ENCODE measurements at regions not wholly inside any gene's neighbourhood (a gene's known extent, or its start where the extent isn't known, plus 50 kb on each side); places are given as distances from the start of the nearest gene placed in this dataset.

DNA sequence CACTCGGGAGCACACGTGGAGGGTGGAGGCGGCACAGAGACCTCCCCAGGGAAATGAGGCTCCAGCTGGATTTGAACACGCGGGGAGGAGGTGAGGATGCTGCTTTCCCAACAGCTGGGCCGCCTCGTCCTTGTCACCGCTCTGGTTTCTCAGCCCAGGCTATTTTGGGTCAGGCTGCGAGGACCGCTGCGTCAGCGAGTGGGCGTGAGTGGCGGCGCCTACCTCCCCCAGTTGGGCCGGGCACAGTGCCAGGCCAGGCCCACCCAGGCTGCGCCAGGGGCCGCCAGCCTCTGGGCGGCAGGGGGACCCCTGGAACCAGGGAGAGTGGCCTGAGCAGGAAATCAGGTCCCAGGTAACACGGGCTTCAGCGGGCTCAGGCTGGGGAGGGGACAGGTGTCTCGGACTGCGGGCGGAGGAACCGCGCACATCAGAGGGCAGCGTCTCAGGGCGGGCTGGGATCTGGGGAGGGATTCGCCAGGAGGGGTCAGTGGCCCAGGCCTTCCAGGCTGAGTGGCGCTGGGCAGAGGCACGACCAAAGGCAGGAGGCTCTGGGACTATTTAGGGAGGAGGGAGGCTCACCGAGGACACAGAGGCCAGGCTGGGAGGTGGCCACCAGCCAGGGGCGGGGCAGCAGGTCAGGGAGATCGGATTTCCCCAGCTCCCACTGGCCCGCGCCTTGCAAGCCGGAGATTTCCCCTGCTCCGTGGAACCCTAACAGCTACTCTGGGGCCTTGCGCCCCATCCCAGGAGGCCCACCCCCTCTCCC lies 125.2 kb upstream of the RET start:
- H3K4me3 Mint-ChIP-seq, result peak overlapping the region; percentile 40
- no peaks in the 10 kb centered on the region for H3K9me3 Mint-ChIP-seq
- H3K27ac Mint-ChIP-seq, result no peak overlapping the region
- TF ChIP-seq, protein P1, sequence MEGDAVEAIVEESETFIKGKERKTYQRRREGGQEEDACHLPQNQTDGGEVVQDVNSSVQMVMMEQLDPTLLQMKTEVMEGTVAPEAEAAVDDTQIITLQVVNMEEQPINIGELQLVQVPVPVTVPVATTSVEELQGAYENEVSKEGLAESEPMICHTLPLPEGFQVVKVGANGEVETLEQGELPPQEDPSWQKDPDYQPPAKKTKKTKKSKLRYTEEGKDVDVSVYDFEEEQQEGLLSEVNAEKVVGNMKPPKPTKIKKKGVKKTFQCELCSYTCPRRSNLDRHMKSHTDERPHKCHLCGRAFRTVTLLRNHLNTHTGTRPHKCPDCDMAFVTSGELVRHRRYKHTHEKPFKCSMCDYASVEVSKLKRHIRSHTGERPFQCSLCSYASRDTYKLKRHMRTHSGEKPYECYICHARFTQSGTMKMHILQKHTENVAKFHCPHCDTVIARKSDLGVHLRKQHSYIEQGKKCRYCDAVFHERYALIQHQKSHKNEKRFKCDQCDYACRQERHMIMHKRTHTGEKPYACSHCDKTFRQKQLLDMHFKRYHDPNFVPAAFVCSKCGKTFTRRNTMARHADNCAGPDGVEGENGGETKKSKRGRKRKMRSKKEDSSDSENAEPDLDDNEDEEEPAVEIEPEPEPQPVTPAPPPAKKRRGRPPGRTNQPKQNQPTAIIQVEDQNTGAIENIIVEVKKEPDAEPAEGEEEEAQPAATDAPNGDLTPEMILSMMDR (conservative IDR thresholded peaks at IDR 0.05), result no peak
- peak; percentile 66 for DNase-seq (ENCODE audit: extremely low spot score, unreplicated experiment)
- peaks cover 15% of the 10 kb centered on the region for H3K27me3 Mint-ChIP-seq
- no peaks in the 10 kb centered on the region for H3K36me3 Mint-ChIP-seq
- peaks cover 9% of the 10 kb centered on the region for H3K4me1 Mint-ChIP-seq (ENCODE audit: unreplicated experiment)

DNA sequence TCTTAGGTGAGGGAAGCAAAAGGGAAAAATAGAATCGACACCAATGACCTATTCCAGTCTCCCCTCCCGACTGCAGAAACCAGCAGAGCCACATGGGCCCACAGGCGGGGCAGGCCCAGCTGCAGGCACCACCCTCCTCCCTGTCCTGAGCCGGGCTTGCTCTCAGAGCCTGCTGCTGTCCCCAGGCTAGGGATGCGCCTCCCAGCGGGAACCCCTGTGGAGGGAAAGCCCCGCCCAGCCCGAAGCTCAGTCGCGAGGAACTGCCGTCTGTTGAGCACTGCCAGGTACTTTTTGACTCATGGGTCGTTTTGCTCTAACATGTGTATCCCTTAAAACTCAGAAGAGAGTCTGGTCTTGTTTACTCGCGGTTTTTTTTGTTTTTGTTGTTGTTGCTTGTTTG lies 124.5 kb upstream of the RET start:
- TF ChIP-seq, protein P1 (conservative IDR thresholded peaks at IDR 0.05), result no peak
- Mint-ChIP-seq H3K27me3 (peaks cover 15% of the 10 kb centered on the region), H3K36me3 (no peaks in the 10 kb centered on the region), H3K4me3 (peak overlapping the region; percentile 40), H3K9me3 (no peaks in the 10 kb centered on the region), H3K4me1 (ENCODE audit: unreplicated experiment) (peaks cover 9% of the 10 kb centered on the region), H3K27ac (no peak overlapping the region)
- DNase-seq (ENCODE audit: extremely low spot score, unreplicated experiment), result peak; percentile 67

DNA sequence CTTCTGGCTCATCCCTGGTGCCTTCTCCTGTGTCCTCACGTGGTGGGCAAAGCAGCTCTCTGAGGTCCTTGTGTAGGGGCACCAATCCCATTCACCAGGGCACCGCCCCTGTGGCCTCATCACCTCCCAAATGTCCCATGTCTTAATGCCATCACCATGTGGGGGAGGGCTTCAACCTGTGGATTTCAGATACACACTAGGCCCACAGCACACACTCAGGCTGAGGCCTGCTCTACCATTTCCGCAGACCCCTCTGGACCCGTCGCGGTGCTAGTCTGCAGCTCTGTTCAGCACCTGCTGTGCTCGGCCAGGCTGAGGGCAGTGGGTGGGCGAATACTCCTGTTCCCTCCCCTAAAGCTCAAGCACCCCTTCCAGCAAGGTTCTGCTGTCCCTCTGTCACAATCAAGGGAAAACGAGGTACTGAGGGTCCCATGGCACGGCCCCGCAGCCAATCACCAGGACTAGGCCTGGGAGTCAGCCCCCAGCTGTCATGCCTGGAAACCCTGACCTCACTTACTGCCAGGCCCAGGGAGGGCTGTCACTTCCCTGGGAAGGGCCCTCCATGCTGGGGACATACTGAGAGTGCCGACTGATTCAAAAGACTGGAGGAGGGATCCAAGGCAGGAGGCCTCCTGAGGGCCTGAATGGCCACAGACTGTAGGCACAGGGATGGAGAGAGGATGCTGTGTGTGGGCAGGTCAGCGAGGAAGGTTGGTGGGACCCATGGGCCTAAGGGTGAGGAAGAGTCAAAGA lies 123.8 kb upstream of the RET start:
- peak; percentile 49 for DNase-seq (ENCODE audit: extremely low spot score, unreplicated experiment)
- Mint-ChIP-seq H3K9me3 (no peaks in the 10 kb centered on the region), H3K27ac (no peak overlapping the region), H3K4me1 (ENCODE audit: unreplicated experiment) (peaks cover 9% of the 10 kb centered on the region), H3K27me3 (peaks cover 19% of the 10 kb centered on the region), H3K4me3 (peak overlapping the region; percentile 40), H3K36me3 (no peaks in the 10 kb centered on the region)
- TF ChIP-seq, protein P1 (conservative IDR thresholded peaks at IDR 0.05), result no peak

DNA sequence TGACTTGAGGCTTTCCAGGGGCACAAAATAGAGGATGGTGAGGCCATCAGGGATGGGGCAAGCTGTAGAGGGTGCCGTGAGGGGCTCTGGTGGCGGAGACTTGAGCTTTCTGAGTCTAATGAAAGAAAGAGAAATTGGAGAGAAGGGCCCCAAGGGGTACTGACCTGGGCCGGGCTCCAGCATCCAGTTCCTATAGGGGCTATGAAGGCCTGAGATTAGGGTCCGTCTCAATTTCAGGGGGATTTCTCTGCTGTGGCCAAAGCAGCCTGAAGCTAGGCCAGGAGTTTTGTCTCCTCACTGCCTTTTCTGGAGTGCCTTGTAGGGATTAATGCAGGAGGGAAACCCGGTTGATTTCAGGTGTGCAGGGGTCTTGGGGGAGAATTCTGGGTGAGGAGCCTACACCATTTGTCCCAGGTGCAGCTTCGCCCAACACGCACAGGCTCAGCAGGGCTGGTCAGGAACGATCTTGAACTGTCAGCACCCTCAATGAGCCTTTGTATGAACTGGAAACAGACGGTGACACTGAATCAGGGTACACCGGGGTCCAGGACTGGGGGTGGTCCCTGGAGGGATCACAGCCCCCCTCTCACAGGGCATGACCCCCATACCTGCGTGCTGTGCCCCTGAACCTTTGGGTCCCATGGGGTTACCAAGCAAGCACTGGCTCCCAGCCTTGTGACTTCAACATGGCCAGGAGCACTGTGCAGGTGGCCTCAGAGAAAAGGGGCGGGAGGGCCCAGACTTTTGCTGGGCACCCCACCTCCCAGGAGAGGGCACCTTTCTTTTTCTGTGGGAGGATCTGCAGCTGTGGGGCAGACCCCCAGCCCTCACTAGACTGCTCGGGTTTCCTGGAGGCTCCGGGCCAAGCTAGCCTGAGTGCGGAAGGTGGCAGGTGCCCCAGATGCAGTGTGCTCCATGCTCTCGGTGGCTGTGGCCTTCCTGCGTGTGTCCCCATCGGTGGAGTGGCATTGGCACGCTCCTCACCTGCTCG lies 122.9 kb upstream of the RET start:
- Mint-ChIP-seq H3K27me3 (peaks cover 19% of the 10 kb centered on the region), H3K27ac (no peak overlapping the region), H3K4me1 (ENCODE audit: unreplicated experiment) (peaks cover 9% of the 10 kb centered on the region), H3K4me3 (no peak overlapping the region), H3K36me3 (no peaks in the 10 kb centered on the region), H3K9me3 (no peaks in the 10 kb centered on the region)
- TF ChIP-seq, protein P1 (conservative IDR thresholded peaks at IDR 0.05), result no peak
- peak; percentile 67 for DNase-seq (ENCODE audit: extremely low spot score, unreplicated experiment)

DNA sequence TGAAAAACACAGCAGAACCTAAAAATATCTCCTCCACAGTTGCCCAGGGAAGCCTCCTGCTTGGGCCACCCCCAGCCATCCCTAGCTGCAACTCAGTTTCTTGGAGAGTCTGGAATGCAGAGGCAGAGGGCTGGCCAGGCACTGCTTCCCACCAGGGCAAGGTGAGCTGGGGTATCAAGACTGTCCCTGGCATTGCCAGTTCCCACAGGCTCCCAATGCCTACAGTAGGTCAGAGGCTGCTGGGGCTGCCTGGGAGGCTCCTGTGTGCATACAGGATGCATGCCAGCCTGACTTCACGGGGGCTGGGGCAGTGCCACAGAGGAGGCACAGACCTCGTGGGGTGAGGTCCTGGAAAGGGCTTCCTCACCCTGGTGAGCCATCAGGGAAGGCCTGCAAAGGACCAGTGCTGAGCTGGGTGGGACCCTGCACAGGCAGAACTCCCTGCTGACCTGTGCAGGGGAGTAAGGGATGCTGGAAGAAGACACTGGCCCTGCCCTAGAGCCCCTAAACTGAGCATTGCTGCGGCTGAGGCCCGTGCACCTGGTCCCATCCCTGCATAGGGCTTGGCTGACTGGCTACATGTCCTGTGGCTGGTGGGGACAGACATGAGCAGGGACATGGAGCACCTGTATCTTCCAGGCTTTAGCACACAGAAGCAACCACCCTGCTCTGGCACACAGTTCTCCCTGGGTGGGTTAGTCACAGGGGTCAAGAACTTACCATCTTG lies 121.9 kb upstream of the RET start:
- Mint-ChIP-seq H3K27ac (no peak overlapping the region), H3K36me3 (no peaks in the 10 kb centered on the region), H3K9me3 (no peaks in the 10 kb centered on the region), H3K27me3 (peaks cover 19% of the 10 kb centered on the region), H3K4me3 (no peak overlapping the region), H3K4me1 (ENCODE audit: unreplicated experiment) (peaks cover 9% of the 10 kb centered on the region)
- TF ChIP-seq, protein P1 (conservative IDR thresholded peaks at IDR 0.05), result no peak
- DNase-seq (ENCODE audit: extremely low spot score, unreplicated experiment), result peak; percentile 52
